Liver (tissue), 8 donors: ENCODE measurements at regions not wholly inside any gene's neighbourhood (a gene's known extent, or its start where the extent isn't known, plus 50 kb on each side); places are given as distances from the start of the nearest gene placed in this dataset.

Source experiments
- DNase-seq: peaks from one replicate; pipeline ENCODE4 v3.0.0-alpha.2; 2017; ENCODE audit warnings: low spot score
- H3K27ac ChIP-seq, 2 donors: one replicate each; pipeline ENCODE4 v1.7.0; 2013; ENCODE audit warnings: inconsistent platforms in 2 of 2, low read length in 2 of 2, control low read depth in 1 of 2, low read depth in 1 of 2, mild to moderate bottlenecking in 1 of 2
- H3K27me3 ChIP-seq, 4 donors: one replicate each; pipeline versions ENCODE4 v1.6.1 to v1.7.0; 2013; ENCODE audit warnings: low read length in 3 of 4, inconsistent platforms in 1 of 4, mild to moderate bottlenecking in 1 of 4, moderate library complexity in 1 of 4; ENCODE audit not compliant: control insufficient read depth in 4 of 4, insufficient read depth in 4 of 4
- H3K36me3 ChIP-seq, 4 donors: one replicate each; pipeline versions ENCODE4 v1.6.1 to v1.7.0; 2013; ENCODE audit warnings: low read length in 3 of 4, mild to moderate bottlenecking in 3 of 4, low read depth in 1 of 4, moderate library complexity in 1 of 4; ENCODE audit not compliant: control insufficient read depth in 4 of 4, insufficient read depth in 3 of 4
- H3K4me1 ChIP-seq, 4 donors: one replicate each; pipeline versions ENCODE4 v1.6.1 to v1.7.0; 2013; ENCODE audit warnings: low read length in 3 of 4, mild to moderate bottlenecking in 3 of 4, moderate library complexity in 1 of 4; ENCODE audit not compliant: control insufficient read depth in 4 of 4, insufficient read depth in 4 of 4
- H3K4me3 ChIP-seq, 3 donors: one replicate each; pipeline versions ENCODE4 v1.6.1 to v1.7.0; 2013; ENCODE audit warnings: low read length in 3 of 3, control low read depth in 1 of 3, low read depth in 1 of 3, mild to moderate bottlenecking in 1 of 3
- H3K9ac ChIP-seq, 2 donors: one replicate each; pipeline ENCODE4 v1.7.0; 2013; ENCODE audit warnings: low read length in 2 of 2, mild to moderate bottlenecking in 2 of 2, moderate library complexity in 2 of 2, control low read depth in 1 of 2, low read depth in 1 of 2
- H3K9me3 ChIP-seq, 4 donors: one replicate each; pipeline versions ENCODE4 v1.6.1 to v1.7.0; 2013; ENCODE audit warnings: low read length in 3 of 4; ENCODE audit not compliant: control insufficient read depth in 4 of 4
- EGR1 ChIP-seq, 2 donors: IDR thresholded peaks; 2 replicates each; pipeline ENCODE4 v1.6.1; 2016 to 2018; ENCODE audit warnings: antibody characterized with exemption in 2 of 2, low read depth in 2 of 2
- FOXA1 ChIP-seq: IDR thresholded peaks from 2 replicates; pipeline ENCODE4 v1.6.1; 2016; ENCODE audit warnings: antibody characterized with exemption
- FOXA2 ChIP-seq: IDR thresholded peaks from 2 replicates; pipeline ENCODE4 v1.6.1; 2016; ENCODE audit warnings: antibody characterized with exemption
- GABPA ChIP-seq, 2 donors: IDR thresholded peaks in 1 of 2; conservative IDR thresholded peaks in 1 of 2; 2 replicates each; pipeline ENCODE4 v1.6.1; 2016; ENCODE audit warnings: antibody characterized with exemption in 2 of 2, mild to moderate bottlenecking in 1 of 2, moderate library complexity in 1 of 2
- HNF4A ChIP-seq, 2 donors: conservative IDR thresholded peaks; 2 replicates each; pipeline ENCODE4 v1.6.1; 2016; ENCODE audit warnings: antibody characterized with exemption in 2 of 2, mild to moderate bottlenecking in 2 of 2
- HNF4G ChIP-seq: IDR thresholded peaks from 2 replicates; pipeline ENCODE4 v1.6.1; 2016; ENCODE audit warnings: antibody characterized with exemption
- JUND ChIP-seq, 2 donors: IDR thresholded peaks; 2 replicates each; pipeline ENCODE4 v1.6.1; 2016; ENCODE audit warnings: antibody characterized with exemption in 2 of 2
- NR2F2 ChIP-seq: IDR thresholded peaks from 2 replicates; pipeline ENCODE4 v1.6.1; 2016; ENCODE audit warnings: antibody characterized with exemption
- RAD21 ChIP-seq, 2 donors: IDR thresholded peaks; 2 replicates each; pipeline ENCODE4 v1.6.1; 2016; ENCODE audit warnings: antibody characterized with exemption in 2 of 2, mild to moderate bottlenecking in 2 of 2
- REST ChIP-seq: IDR thresholded peaks from 2 replicates; pipeline ENCODE4 v1.6.1; 2016; ENCODE audit warnings: antibody characterized with exemption, mild to moderate bottlenecking
- RXRA ChIP-seq, 2 donors: IDR thresholded peaks; 2 replicates each; pipeline ENCODE4 v1.6.1; 2017 to 2018; ENCODE audit warnings: antibody characterized with exemption in 2 of 2, mild to moderate bottlenecking in 1 of 2
- SP1 ChIP-seq: IDR thresholded peaks from 2 replicates; pipeline ENCODE4 v1.6.1; 2018; ENCODE audit warnings: antibody characterized with exemption, mild to moderate bottlenecking
- TAF1 ChIP-seq: conservative IDR thresholded peaks from 2 replicates; pipeline ENCODE4 v1.6.1; 2016; ENCODE audit warnings: antibody characterized with exemption, mild to moderate bottlenecking
- YY1 ChIP-seq: IDR thresholded peaks from 2 replicates; pipeline ENCODE4 v1.6.1; 2016; ENCODE audit warnings: antibody characterized with exemption, mild to moderate bottlenecking
- ZBTB33 ChIP-seq: IDR thresholded peaks from 2 replicates; pipeline ENCODE4 v1.6.1; 2016; ENCODE audit warnings: antibody characterized with exemption
- WGBS: extraction: QIAGEN DNeasy Blood & Tissue Kit; methylation state at CpG from one replicate; pipeline ENCODE4 v1.1.7; 2013; 5-methylcytosine and 5-hydroxymethylcytosine counted together
- TF ChIP-seq, protein P1 (sequence below): IDR thresholded peaks from 2 replicates; pipeline ENCODE4 v1.6.1; 2016; ENCODE audit warnings: antibody characterized with exemption
- TF ChIP-seq, protein P2 (sequence below): fragments of 150-350 bp; IDR thresholded peaks from 2 replicates; pipeline ENCODE4 v1.5.1; 2017; ENCODE audit warnings: improper control_type of control experiment, low read depth, low read length; ENCODE audit not compliant: missing input control
- TF ChIP-seq, protein P3 (sequence below): IDR thresholded peaks from 2 replicates; pipeline ENCODE4 v1.6.1; 2016; ENCODE audit warnings: antibody characterized with exemption
- donor health status: healthy.
- donor health status: healthy.
- donor health status: healthy.
- donor health status: healthy.
- donor health status: healthy.

- H3K4me3 ChIP-seq, result no peak overlapping the region
- H3K27me3 ChIP-seq, result no peaks in the 10 kb centered on the region
- H3K36me3 ChIP-seq, result no peaks in the 10 kb centered on the region
- H3K27ac ChIP-seq, result no peak overlapping the region
- no peak overlapping the region for H3K9ac ChIP-seq
- H3K4me1 ChIP-seq, result no peaks in the 10 kb centered on the region
- DNase-seq, result no peak
- peaks cover 0 to 2% (median 2%) of the 10 kb centered on the region in 4 donors for H3K9me3 ChIP-seq
- TF ChIP-seq TAF1, result no peak
- 56% methylated on average over 1 of the region's 1 CpG for WGBS
Measured at GRCh38 chr19:28046932-28047331, 1166.0 kb downstream of the UQCRFS1 start.

DNA sequence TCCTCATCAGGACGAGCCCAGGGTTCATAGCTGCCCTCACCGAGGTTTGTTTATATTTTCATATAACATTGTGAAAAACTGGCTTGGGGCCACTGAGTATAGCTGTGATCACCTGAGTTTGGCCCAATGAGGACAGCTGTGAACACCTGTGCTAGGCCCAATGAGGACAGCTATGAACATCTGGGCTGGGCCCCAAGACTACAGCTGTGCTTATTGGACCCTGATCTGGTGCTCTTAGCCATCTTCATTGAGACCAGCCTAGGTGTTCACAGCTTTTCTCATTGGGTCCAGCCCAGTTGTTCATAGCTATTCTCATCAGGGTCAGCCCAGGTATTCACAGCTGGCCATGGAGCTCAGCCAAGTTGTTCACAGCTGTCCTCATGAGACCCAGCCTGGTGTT lies 1167.3 kb downstream of the UQCRFS1 start:
- peaks cover 2 to 7% (median 4%) of the 10 kb centered on the region in 4 donors for H3K9me3 ChIP-seq
- H3K9ac ChIP-seq, result no peak overlapping the region
- TF ChIP-seq, protein P1, sequence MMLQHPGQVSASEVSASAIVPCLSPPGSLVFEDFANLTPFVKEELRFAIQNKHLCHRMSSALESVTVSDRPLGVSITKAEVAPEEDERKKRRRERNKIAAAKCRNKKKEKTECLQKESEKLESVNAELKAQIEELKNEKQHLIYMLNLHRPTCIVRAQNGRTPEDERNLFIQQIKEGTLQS, result no peak
- TF ChIP-seq FOXA2 (no peak), NR2F2 (no peak), RAD21 (IDR thresholded peaks at IDR 0.05) (no peak), HNF4A (conservative IDR thresholded peaks at IDR 0.05) (no peak), ZBTB33 (no peak), FOXA1 (no peak), GABPA (IDR thresholded peaks at IDR 0.05 in 1 of 2, conservative IDR thresholded peaks at IDR 0.05 in 1 of 2) (no peak), HNF4G (no peak), JUND (IDR thresholded peaks at IDR 0.05) (no peak), EGR1 (IDR thresholded peaks at IDR 0.05; ENCODE audit: low read depth in 2 of 2) (no peak), RXRA (IDR thresholded peaks at IDR 0.05) (no peak), REST (no peak), YY1 (no peak), TAF1 (no peak), SP1 (no peak)
- TF ChIP-seq, protein P2, sequence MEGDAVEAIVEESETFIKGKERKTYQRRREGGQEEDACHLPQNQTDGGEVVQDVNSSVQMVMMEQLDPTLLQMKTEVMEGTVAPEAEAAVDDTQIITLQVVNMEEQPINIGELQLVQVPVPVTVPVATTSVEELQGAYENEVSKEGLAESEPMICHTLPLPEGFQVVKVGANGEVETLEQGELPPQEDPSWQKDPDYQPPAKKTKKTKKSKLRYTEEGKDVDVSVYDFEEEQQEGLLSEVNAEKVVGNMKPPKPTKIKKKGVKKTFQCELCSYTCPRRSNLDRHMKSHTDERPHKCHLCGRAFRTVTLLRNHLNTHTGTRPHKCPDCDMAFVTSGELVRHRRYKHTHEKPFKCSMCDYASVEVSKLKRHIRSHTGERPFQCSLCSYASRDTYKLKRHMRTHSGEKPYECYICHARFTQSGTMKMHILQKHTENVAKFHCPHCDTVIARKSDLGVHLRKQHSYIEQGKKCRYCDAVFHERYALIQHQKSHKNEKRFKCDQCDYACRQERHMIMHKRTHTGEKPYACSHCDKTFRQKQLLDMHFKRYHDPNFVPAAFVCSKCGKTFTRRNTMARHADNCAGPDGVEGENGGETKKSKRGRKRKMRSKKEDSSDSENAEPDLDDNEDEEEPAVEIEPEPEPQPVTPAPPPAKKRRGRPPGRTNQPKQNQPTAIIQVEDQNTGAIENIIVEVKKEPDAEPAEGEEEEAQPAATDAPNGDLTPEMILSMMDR, result no peak
- TF ChIP-seq, protein P3, sequence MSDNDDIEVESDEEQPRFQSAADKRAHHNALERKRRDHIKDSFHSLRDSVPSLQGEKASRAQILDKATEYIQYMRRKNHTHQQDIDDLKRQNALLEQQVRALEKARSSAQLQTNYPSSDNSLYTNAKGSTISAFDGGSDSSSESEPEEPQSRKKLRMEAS, result no peak
- WGBS, result 83% methylated on average over 2 of the region's 2 CpGs
- no peak overlapping the region for H3K4me3 ChIP-seq
- H3K27ac ChIP-seq, result no peak overlapping the region
- H3K4me1 ChIP-seq, result no peaks in the 10 kb centered on the region
- H3K27me3 ChIP-seq, result no peaks in the 10 kb centered on the region
- no peak for DNase-seq
- no peaks in the 10 kb centered on the region for H3K36me3 ChIP-seq
